ENCODE measurements at regions not wholly inside any gene's neighbourhood (a gene's known extent, or its start where the extent isn't known, plus 50 kb on each side); places are given as distances from the start of the nearest gene placed in this dataset.
"Not testable (repeated sequence)": the region's sequence is repeated elsewhere in the genome, so short reads cannot be mapped to it uniquely, and the experiment has no call there.

- not testable (repeated sequence) for TF ChIP-seq CTCF (IDR thresholded peaks at IDR 0.05; ENCODE audit: insufficient read depth, low read length); POLR2AphosphoS5 (IDR thresholded peaks at IDR 0.05; ENCODE audit: low read depth); REST (IDR thresholded peaks at IDR 0.05; ENCODE audit: insufficient replicate concordance, low read depth); GABPA (IDR thresholded peaks at IDR 0.05; ENCODE audit: low read depth)
These were observed 97.4 kb upstream of the NANOS1 start for GRCh38 chr10:118932154-118932553.
